OCI-LY3 (cell line): ENCODE measurements at regions not wholly inside any gene's neighbourhood (a gene's known extent, or its start where the extent isn't known, plus 50 kb on each side); places are given as distances from the start of the nearest gene placed in this dataset.
"Not testable (repeated sequence)": the region's sequence is repeated elsewhere in the genome, so short reads cannot be mapped to it uniquely, and the experiment has no call there.

Experiments
- H2AFZ ChIP-seq: fragments of 200-600, 300-600 bp; shearing (Covaris generic); 2 replicates; pipeline ENCODE4 v1.6.0; 2014; ENCODE audit warnings: antibody characterized with exemption, low read depth, low read length
- H3K27ac ChIP-seq: fragments of 200-600, 300-600 bp; sonication (generic); 2 replicates; pipeline ENCODE4 v1.5.1; 2014; ENCODE audit warnings: mild to moderate bottlenecking, low read length, moderate library complexity, mixed read lengths
- H3K27me3 ChIP-seq: fragments of 200-600, 300-600 bp; sonication (generic); 2 replicates; pipeline ENCODE4 v1.6.1; 2014; ENCODE audit warnings: low read depth, low read length, mixed read lengths
- H3K36me3 ChIP-seq: fragments of 200-600, 300-600 bp; sonication (generic); replicated peaks from 2 replicates; pipeline ENCODE3; 2014; ENCODE audit warnings: low read depth, low read length, mixed read lengths
- H3K4me1 ChIP-seq: fragments of 300-600, 200-600 bp; sonication (generic); 2 replicates; pipeline ENCODE4 v1.6.1; 2014; ENCODE audit warnings: low read length, mixed read lengths
- H3K4me2 ChIP-seq: fragments of 200-600, 300-600 bp; sonication (generic); 2 replicates; pipeline ENCODE4 v1.6.1; 2014; ENCODE audit warnings: low read length, mixed read lengths
- H3K4me3 ChIP-seq: fragments of 300-600, 200-600 bp; sonication (generic); 2 replicates; pipeline ENCODE4 v1.5.1; 2014; ENCODE audit warnings: antibody characterized with exemption, mild to moderate bottlenecking, low read length, moderate library complexity
- H3K79me2 ChIP-seq: fragments of 300-600, 200-600 bp; shearing (Covaris generic); 2 replicates; pipeline ENCODE4 v1.6.1; 2014; ENCODE audit warnings: mild to moderate bottlenecking, low read length, mixed read lengths
- H3K9ac ChIP-seq: fragments of 300-600, 200-600 bp; shearing (Covaris generic); 2 replicates; pipeline ENCODE4 v1.6.0; 2014; ENCODE audit warnings: mild to moderate bottlenecking, low read length, moderate library complexity
- H3K9me3 ChIP-seq: fragments of 200-600, 300-600 bp; shearing (Covaris generic); 2 replicates; pipeline ENCODE4 v1.6.1; 2014; ENCODE audit warnings: low read length, mixed read lengths; ENCODE audit not compliant: insufficient read depth
- H4K20me1 ChIP-seq: fragments of 200-600, 300-600 bp; sonication (generic); 2 replicates; pipeline ENCODE4 v1.6.1; 2016; ENCODE audit warnings: low read length, mixed read lengths; ENCODE audit not compliant: insufficient read depth
- CTCF ChIP-seq: fragments of 200-600, 300-600 bp; sonication (generic); IDR thresholded peaks from 2 replicates; pipeline ENCODE4 v1.5.1; 2014; ENCODE audit warnings: antibody characterized with exemption, low read length, low read depth
- EZH2phosphoT487 ChIP-seq: fragments of 200-600 bp; shearing (Covaris generic); IDR thresholded peaks from 2 replicates; pipeline ENCODE4 v1.6.1; 2018; ENCODE audit warnings: antibody characterized with exemption, mixed run types, low read depth

GRCh38 chr21:35982717-35983116, 77.6 kb downstream of the SETD4 start:
- Histone ChIP-seq H4K20me1 (no peaks in the 10 kb centered on the region), H3K4me1 (no peaks in the 10 kb centered on the region), H3K36me3 (no peaks in the 10 kb centered on the region), H3K9ac (no peak overlapping the region), H3K79me2 (no peaks in the 10 kb centered on the region), H3K27ac (no peak overlapping the region), H3K4me2 (no peak overlapping the region), H3K4me3 (no peak overlapping the region), H3K27me3 (peaks cover 5% of the 10 kb centered on the region; the same call in 1 of the 2 replicates), H2AFZ (no peak overlapping the region), H3K9me3 (no peaks in the 10 kb centered on the region)
- TF ChIP-seq CTCF: no peak
- no peak for TF ChIP-seq EZH2phosphoT487

- Histone ChIP-seq H2AFZ (no peak overlapping the region), H3K9ac (no peak overlapping the region), H3K79me2 (no peaks in the 10 kb centered on the region), H3K4me1 (no peaks in the 10 kb centered on the region), H3K36me3 (no peaks in the 10 kb centered on the region), H3K4me2 (no peak overlapping the region), H3K27me3 (peaks cover 5% of the 10 kb centered on the region; the same call in 1 of the 2 replicates), H3K4me3 (no peak overlapping the region), H3K9me3 (no peaks in the 10 kb centered on the region), H4K20me1 (no peaks in the 10 kb centered on the region), H3K27ac (no peak overlapping the region)
- TF ChIP-seq EZH2phosphoT487 (no peak), CTCF (no peak)
These were observed 78.7 kb downstream of the SETD4 start for GRCh38 chr21:35981514-35982070.

GRCh38 chr21:35980821-35981220, 79.5 kb downstream of the SETD4 start:
- Histone ChIP-seq H3K4me2 (no peak overlapping the region), H3K9me3 (no peaks in the 10 kb centered on the region), H3K27me3 (peaks cover 5% of the 10 kb centered on the region), H3K9ac (no peak overlapping the region), H3K36me3 (no peaks in the 10 kb centered on the region), H3K4me1 (no peaks in the 10 kb centered on the region), H3K79me2 (no peaks in the 10 kb centered on the region), H4K20me1 (no peaks in the 10 kb centered on the region), H3K27ac (no peak overlapping the region), H3K4me3 (no peak overlapping the region), H2AFZ (no peak overlapping the region)
- TF ChIP-seq EZH2phosphoT487 (no peak), CTCF (no peak)

GRCh38 chr21:35977860-35978259, 82.5 kb downstream of the SETD4 start:
- not testable (repeated sequence) for H3K27me3 ChIP-seq, H4K20me1 ChIP-seq, H3K4me2 ChIP-seq, H3K27ac ChIP-seq, H3K4me1 ChIP-seq, H3K79me2 ChIP-seq, H3K36me3 ChIP-seq, H3K9ac ChIP-seq, H3K9me3 ChIP-seq, H3K4me3 ChIP-seq, H2AFZ ChIP-seq
